Renal cortical epithelial cell (primary cell): ENCODE measurements at regions not wholly inside any gene's neighbourhood (a gene's known extent, or its start where the extent isn't known, plus 50 kb on each side); places are given as distances from the start of the nearest gene placed in this dataset.
A peak's percentile ranks its signal among the peaks of the same experiment; 100 is the strongest.

Experiments
- DNase-seq: peaks from one replicate; pipeline ENCODE4 v3.0.0-alpha.2; 2011; ENCODE audit warnings: low read depth

DNA sequence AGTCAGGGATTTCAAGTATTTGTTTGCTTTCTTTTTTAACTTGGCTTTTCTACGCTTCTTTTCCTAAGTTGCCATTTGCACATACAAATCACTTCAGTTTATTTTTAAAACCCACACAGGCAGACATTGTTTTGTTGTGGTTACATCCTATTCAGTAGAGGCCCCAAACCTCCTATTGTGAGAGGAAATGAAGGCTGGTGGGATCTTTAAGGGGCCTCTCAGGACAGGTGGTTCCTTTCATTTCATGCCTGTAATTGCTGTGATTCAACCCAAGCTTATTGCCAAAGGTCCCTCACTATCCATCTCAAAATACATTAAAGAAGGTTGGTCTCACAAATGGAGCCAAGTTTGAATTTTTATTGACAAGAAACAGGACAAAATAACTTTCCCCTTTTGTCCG, 257.1 kb downstream of the ADAMTS20 start:
- DNase-seq: no peak

DNA sequence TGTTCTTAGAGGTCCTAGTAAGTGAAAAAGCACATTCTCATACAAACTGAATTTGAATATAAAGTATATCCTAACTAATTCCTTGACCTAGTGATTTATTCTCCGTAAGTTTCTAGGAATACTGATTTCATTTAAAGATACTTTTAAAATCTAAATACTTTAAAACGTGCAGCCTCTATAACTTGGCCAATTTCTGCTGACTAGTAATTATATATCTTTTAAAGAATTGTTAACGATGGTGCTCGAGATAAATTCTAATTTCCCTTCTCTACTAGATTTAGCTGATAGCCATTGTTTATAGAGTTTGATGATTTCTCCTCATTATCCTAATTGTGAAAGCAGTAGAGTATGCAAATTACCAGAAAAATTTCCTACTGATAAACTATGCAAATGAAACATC, 257.9 kb downstream of the ADAMTS20 start:
- DNase-seq: no peak

DNA sequence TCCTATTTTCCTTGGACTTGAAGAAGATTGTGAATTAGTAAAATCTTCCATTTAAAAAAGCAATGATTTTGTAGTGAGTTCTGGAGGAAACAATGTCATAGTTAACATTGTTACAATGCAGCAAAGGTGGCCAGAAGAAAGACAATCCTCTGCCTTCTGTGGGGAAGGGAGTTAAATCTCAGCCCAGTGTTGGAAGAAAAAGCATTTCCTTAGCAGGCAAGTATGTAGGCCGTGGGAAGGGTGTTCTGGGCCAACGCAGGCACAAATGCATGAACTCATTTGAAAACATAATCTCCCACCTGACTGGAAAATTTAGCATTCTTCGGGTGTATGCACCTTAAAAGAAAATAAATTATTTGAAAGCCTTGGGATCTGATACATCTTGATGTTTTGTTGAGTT, 258.6 kb downstream of the ADAMTS20 start:
- DNase-seq: no peak

DNA sequence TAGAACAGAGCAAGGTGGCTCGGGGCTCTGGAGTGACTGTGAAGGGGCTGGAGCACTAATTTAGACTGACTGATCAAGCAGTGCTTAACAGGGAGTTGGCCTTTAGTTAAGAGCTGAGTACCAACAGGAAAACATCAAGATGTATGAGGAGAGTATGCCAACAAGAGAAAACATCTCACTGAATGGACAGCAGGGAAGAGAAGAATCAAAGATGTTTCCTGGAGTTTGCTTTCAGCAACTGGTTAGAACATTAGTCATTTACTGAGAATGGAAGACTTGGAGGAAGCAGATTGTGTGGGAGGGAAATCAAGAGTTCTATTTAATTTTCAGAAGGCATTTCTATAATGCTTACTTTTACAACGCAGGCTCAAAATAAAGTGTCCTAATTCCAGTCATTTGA, 259.3 kb downstream of the ADAMTS20 start:
- DNase-seq: peak; percentile 57

DNA sequence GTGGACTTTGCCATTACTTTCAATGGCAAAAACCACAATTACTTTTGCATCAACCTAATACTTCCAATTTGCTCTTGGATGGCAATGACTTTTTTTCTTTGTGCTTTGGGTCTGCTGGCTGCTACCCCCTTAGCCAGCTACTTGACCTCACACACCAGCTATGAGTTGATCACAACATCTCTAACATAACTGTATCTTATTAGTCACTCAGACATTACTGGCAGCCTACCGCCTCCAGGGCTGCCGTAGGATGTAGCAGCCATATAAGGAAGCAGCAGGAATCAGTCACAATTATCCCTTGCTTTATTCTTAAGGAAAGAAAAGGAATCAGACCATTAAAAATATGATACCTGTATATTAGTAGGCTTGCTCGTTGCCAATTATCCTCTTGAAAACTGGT, 260.5 kb downstream of the ADAMTS20 start:
- no peak for DNase-seq

DNA sequence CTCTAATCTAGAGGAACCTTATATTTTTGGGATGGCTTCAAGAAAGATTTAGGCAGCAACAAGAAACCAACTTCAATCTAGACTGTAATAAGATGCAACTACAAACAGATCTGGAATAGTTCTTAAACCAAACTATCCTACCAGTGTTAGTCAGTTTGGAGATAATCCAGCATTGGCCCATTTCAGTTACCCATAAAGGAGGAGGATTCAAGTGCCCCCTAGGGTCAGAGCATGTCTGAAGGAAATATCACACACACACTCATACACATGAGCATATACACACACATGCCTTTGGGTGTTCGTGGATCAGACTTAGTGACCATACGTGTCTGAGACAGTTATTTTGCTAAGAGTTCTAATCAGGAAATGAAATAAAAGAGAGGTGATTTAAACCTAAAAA, 261.2 kb downstream of the ADAMTS20 start:
- DNase-seq: no peak

DNA sequence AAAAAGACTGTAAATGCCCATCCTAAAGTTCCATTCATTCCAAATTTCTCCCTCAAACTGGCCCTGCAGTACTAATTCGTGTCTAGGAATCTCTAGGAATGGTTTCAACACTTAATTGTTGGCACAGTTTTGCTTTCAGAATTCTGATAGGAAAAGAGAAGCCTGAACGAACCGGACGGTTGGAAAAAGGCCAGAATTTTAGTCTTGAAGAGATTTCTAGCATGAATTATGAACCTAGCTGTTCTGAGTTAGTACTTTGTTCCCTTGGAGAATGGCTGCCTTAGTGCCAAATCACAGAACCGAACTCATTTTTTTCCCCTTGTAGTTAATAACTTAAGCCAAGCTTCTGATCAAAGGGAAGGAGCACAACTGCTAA, 262.6 kb downstream of the ADAMTS20 start:
- no peak for DNase-seq

DNA sequence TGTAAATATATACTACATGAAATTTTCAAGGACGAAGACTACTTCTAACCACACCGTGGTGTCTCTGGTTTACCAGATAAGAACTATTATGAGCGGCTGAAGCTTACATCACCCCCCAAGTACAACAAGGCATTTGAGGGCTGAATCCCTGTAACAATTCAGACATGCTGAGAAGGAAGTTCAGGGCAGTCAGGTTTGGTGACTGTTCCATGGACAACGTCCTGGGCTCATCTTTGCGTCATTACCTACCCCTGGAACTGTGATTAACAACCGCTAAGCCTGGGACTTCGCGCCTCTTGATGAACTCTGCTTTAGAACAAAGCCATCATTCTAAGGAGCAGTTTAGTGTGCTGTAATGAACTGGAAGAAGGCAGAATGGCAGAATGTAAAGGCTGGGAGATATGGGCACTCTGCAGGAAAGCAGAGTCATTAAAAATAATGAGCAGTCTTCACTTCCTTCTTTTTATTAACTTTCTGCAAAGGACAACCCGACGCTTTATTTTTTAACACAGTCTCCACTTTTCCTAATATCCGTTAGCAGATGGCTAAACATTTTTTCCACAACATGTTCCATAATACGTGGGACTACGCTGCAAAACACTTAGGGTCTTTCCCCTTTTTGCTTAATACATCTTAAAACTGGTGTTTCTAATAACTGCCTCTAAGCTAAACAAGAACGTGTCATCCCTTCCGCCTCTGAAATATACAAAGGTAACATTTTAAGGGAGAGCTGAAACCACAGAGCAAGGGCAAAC, 263.2 kb downstream of the ADAMTS20 start:
- DNase-seq: no peak

DNA sequence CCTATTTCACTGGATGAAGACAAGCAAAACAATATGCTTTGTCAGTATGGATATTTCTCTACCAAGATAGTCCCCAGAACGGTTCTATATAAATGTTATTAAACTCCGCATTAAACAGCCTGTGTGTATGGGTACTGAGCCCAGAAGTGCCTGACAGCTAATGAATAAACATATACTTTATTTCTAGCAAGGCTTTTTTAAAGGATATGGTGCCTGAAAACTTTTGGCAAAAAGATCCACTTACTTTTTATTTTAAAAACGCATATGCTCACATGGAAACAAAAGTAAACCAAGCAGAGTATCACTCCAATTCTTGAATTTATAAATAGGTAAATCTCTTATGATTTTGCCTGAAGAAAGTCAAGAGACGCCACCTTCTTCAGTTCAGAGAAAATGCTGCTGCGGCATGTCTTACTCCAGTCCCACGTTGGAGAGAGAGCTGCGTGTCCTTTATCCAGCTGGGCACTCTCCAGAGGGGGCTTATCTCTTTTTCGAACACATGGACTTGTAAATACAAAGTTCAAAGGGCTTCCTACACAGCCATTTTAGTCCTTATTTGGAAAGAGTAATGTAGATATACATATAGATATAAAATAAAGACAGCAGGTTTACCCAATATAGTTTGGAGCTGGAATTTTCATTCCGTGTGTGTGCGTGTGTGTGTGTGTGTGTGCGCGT, 264.2 kb downstream of the ADAMTS20 start:
- no peak for DNase-seq

DNA sequence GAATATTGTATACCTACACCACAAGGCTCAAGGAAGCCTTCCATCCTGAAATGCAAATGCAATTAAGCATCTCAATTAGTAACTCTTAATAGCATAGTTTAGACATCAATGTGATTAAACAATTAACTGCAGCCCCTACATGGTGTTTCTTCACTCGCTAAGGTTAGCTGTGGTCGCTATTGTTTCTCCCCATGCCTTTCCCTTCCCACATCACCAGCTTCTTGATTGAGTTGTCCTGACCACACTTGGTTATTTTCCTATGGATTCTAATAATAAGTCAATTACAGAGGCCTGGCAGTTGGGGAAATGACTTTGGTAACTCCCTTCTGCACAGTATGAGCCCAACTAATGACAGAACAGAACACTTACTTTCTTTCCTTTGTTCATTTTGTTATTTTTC, 265.0 kb downstream of the ADAMTS20 start:
- DNase-seq: no peak

DNA sequence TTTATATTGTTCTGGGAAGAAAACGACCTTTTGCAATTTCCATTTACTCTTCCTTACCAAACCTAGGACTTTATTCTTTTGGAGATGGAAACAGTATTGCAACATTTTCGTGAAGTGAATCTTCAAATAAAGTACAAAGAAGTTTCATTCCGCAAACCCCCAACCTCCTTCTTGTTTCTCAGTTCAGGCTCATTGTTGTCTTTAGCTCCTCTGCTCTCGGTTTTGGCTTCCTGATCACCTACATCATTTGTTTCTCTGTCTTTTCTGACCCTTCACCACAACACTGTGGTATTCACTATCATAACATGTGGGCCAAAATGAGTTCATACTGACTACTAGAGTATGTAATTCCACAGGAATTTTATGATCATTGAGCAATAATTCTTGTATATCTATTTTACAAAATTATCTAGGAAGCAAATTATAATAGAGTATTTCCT, 266.8 kb downstream of the ADAMTS20 start:
- peak; percentile 64 for DNase-seq

DNA sequence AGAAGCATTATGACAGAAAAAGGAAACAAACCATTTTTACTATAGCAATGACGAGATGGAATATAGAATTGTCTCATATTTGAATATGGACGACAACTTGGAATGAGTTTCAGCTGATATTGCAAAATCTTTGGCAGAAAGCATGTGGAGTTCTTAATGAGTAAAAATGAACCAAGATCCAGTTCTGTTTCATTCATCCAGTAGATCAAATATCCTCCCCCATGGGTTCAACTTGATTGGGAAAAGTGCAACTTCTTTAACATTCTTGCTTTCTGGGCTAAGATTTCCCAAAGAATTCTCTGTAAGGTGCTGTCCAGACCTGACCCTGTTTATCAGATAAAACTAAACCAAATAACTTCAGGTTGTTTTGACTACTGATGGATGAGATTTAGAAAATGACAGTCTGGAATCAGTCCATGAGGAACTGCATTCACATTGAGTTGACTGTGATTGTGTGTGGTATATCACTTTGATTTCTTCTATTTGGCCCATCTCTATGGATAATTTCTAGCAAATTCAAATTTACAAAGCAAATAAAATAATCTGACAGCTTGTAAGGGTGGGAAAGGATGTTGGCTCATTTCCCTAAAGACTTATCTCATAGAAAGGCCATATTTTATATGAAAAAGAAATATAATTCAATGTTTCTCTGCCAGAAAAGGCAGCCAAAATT, 267.4 kb downstream of the ADAMTS20 start:
- no peak for DNase-seq

DNA sequence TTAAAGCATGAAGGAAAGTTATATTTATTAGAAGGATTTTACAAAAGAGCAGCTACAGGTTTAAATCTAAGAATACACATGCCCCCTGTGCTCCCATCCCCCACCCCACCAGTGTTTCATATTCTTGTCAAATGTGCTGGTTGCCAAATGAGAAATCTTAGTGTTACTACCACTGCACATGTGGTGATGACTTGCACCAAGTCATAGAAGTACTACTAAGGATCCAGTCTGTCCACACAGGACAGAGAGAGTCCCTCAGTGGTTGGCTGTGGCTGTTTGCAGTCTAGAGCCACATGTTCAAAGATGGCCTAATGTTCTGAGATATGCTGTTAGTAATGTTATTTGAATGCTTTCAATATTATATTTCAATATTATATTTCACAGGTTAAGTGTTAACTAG, 268.8 kb downstream of the ADAMTS20 start:
- DNase-seq: no peak

DNA sequence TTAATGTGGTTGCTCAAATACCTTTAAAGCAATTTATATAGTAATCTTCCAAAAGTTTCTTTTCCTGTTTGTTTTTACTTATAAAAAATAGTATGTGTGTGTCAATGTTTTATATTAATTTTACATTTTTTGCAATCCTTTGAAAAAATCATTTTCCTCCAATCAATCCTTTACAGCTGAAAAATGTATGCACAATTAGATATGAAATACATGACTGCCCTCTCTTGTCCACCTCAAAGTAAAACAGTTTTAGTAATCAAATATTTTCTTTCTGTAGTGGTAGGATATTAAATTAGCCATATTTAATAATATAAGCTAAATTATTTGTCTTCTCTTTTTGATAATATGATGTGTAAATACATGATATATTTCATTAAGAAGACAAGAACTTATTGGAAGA, 269.9 kb downstream of the ADAMTS20 start:
- peak; percentile 54 for DNase-seq

DNA sequence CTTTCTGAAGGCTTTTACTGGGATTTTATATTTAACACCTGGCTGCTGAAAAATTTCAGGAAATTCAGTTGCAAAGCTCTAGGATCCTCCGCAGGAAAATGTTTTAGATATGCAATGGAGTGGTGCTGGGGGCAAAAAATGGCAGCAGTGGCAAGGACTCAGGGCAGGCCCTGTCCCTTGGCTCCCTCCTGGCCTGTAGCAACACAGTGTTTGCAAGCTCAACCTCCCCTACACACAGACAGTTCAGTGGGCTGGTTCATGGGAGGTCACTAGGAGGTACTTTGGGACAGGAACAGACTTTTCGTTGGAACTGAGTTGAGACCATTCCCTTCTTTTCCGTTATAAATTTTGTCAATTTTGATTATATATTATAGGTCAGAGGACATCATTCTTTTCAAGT, 270.4 kb downstream of the ADAMTS20 start:
- DNase-seq: no peak

DNA sequence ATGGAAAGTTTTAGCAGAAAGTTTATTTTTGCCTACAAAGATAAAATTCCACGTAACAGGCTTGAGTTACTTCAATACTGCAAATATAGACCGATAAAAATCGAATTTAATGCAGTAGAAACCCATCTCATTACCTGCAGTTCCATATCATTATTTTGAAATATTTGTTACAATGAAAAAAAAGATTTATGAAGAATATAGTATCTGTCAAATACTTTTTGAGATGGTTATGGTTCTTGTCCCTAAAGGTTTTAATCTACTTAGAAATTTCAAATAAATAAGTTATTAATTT, 273.5 kb downstream of the ADAMTS20 start:
- DNase-seq: no peak

DNA sequence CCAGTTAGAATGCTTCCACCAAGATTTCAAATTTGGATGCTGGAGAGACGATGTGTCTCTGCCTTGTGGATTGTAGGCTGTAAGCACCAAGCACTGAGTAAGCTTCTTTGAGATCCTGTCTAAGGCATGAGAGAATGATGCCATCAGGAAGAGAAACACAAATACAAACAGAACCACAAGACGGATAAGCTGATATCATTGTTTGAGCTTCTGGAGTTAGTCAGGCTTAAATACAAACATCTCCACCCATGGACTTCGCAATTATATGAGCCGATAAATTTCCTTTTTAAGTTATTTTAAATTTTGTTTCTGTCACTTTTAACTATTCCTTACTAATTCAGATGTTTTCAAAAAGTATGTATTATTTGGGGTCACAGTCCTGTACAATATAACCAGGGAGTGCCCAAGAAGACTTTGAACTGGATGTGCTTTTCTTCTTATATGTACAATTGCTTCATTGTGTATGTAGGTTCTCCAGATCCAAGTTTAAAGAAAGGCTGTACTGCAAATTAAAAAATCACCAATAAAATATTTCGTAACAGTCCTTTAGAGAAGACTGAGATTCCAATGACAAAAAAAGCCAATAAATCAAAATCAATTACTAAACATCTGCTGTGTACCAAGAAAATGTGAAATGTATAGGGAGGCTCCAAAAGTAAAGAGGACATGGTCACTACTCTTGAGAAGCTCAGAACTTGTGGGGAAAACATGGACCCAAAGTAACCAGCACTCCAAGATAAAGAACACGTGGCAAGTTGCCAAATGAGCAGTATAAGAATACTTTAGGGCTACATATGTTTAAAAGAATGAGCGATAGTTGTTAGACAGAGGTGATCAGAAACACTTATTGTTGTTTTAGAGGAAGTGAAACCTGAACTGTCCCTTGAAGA, 274.1 kb downstream of the ADAMTS20 start:
- DNase-seq: no peak

DNA sequence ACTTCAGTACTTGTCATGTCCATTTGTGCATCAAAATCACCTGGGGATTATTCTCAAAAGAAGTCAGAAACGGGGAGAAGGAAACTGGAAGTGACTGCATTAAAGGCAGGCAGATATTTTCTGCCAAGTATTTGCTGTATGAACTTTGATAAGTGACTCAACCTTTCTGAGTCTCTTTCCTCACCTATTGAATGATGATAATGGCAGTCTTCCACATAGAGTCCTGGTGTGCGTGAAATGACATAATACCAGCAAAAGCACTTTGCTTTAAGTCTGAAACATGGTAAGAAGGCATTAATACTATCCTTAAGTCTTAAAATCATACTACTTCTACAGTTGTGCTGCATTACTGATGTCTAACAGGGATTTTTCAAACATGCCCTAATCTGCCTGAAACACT, 278.5 kb downstream of the ADAMTS20 start:
- DNase-seq: peak; percentile 33

DNA sequence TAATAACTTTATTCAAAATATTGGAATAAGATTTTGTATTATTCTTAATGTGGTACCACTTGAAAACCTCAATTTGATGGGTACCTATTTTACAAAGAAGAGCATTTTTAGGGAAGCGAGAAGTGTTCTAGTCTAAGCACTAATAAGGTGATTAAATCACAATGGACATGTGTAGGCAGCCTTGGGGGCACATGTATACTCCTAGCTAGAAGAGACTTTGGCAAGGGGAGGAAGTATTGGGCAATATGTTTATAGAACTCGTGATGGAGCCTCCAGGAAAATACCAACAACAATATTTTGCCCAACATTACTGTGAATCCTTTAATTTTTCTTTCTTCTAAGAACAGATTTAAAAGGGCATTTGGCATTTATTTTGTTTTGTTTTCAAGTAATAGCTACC, 280.3 kb downstream of the ADAMTS20 start:
- no peak for DNase-seq

DNA sequence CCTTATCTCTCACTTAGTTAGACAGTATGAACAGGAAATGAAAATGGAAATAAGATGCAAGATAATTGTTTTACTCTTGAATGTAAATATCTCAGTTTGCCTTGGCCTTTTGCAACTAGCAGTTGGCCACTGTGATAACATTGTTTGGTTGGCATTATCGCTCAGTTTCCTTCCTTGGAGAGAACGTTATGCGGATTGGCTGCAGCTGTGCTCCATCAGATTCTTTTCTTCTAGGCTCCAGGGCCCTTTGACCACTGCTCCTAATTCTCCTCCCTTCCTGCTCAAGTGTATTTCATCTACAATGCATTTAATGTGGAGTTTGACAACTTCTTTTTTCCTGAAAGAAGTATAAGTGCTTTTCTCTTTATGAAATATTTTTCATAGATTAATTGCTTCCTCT, 284.2 kb downstream of the ADAMTS20 start:
- no peak for DNase-seq

DNA sequence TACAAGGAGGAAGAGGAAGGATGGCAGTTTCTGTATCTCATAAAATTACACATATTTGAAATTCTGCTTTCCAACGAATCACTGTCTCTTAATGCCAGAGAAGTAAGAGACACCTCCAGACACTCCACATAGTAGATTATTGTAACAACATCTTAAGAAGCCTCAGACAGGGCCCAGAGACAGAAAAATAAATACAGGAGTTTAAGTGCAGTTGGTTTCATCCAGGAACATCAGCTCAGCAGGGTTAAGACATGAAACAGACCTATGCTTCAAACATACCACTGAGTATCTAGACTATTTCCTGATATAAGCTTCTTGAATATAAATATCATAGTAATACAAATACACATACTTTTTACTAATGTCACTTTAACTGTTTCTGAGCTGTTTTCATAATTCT, 290.3 kb downstream of the ADAMTS20 start:
- no peak for DNase-seq

DNA sequence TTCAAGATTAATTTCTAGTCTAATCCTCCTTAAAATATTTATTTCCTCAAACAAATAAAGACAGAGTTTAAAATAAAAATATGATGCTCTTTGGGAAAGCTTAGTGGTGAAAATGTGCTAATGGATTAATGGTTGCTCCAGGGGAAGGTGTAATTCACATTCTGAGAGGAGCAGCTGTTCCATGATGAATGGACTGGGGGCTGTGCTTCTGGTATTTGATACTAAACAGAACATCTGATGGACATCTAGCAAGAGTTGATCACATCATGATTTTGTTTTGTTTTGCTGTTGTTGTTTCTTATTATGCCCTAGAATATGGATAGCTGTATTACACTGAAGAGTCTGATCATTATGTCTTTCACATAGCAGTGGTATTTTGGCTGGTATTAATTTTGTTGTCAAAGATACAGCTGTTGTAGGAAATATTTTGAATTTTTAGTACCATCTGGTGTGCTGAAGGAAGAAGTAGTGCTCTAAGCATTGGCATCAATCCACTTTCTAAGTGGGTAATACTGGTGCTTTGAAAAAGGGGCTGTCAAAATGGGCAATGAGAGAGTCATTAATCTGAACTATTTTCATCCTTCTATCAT, 296.4 kb downstream of the ADAMTS20 start:
- no peak for DNase-seq
